Thyroid gland (tissue), 4 donors: ENCODE measurements at regions not wholly inside any gene's neighbourhood (a gene's known extent, or its start where the extent isn't known, plus 50 kb on each side); places are given as distances from the start of the nearest gene placed in this dataset.

Experiments
- POLR2A ChIP-seq, 2 donors: fragments of 450-650 bp; IDR thresholded peaks; one replicate each; pipeline ENCODE4 v1.6.1; 2017; ENCODE audit warnings: antibody characterized with exemption in 2 of 2, mild to moderate bottlenecking in 2 of 2, moderate library complexity in 1 of 2
- TF ChIP-seq, protein P1 (sequence below), 6 experiments: fragments of 200-600 bp in 3 of 6; fragments of 450-650 bp in 3 of 6; sonication (generic) in 3 of 6; IDR thresholded peaks; one replicate each; pipeline ENCODE4 v1.5.1; 2016 to 2019; ENCODE audit warnings: antibody characterized with exemption in 6 of 6, mild to moderate bottlenecking in 2 of 6, inconsistent platforms in 1 of 6, moderate library complexity in 1 of 6

DNA sequence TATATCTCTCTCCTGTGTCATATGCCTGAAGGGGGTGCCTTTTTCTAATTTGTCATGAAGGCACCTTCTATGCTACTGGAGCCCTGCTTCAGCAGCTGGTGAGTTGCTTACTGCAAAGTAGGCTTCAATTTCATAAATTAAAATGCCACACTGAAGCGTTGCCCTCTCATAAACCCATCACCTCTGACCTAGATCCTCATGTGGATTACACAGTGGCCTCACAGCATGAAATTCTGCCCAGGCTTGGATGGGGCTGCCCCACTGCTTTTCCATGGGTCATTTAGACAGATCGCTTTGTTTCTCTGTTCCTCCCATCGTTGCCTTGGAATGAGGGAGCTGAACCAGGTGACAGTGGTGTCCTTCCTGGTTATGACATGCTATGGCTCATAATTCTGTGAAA, 131.2 kb downstream of the RPL22L1 start:
- TF ChIP-seq, protein P1, sequence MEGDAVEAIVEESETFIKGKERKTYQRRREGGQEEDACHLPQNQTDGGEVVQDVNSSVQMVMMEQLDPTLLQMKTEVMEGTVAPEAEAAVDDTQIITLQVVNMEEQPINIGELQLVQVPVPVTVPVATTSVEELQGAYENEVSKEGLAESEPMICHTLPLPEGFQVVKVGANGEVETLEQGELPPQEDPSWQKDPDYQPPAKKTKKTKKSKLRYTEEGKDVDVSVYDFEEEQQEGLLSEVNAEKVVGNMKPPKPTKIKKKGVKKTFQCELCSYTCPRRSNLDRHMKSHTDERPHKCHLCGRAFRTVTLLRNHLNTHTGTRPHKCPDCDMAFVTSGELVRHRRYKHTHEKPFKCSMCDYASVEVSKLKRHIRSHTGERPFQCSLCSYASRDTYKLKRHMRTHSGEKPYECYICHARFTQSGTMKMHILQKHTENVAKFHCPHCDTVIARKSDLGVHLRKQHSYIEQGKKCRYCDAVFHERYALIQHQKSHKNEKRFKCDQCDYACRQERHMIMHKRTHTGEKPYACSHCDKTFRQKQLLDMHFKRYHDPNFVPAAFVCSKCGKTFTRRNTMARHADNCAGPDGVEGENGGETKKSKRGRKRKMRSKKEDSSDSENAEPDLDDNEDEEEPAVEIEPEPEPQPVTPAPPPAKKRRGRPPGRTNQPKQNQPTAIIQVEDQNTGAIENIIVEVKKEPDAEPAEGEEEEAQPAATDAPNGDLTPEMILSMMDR (IDR thresholded peaks at IDR 0.05), result no peak
- no peak for TF ChIP-seq POLR2A (IDR thresholded peaks at IDR 0.05)
